ENCODE measurements at regions not wholly inside any gene's neighbourhood (a gene's known extent, or its start where the extent isn't known, plus 50 kb on each side); places are given as distances from the start of the nearest gene placed in this dataset.

GRCh38 chr13:84684048-84684662 lies 801.9 kb upstream of the SLITRK1 start:
- Mint-ChIP-seq H3K4me3 (no peak overlapping the region), H3K9me3 (peaks cover 0 to 3% (median 0%) of the 10 kb centered on the region in 8 donors), H3K4me1 (no peaks in the 10 kb centered on the region), H3K27ac (no peak overlapping the region), H3K36me3 (no peaks in the 10 kb centered on the region), H3K27me3 (no peaks in the 10 kb centered on the region)
- Histone ChIP-seq H3K4me1 (ENCODE audit: insufficient read depth, low read length) (no peaks in the 10 kb centered on the region), H3K9me3 (ENCODE audit: control insufficient read depth in 1 of 2, low read length in 2 of 2) (no peaks in the 10 kb centered on the region), H3K27ac (ENCODE audit: low read depth, low read length) (no peak overlapping the region), H3K27me3 (ENCODE audit: insufficient read depth, low read length) (no peaks in the 10 kb centered on the region), H3K36me3 (ENCODE audit: insufficient read depth, low read length) (no peaks in the 10 kb centered on the region), H3K4me3 (ENCODE audit: low read length in 2 of 2) (no peak overlapping the region)
- ChIA-PET POLR2A (ENCODE audit: partially characterized antibody) (no interaction called here), CTCF (ENCODE audit: partially characterized antibody) (no interaction called here)
- DNase-seq: no peak
- intact Hi-C loops (cut with micrococcal nuclease): no loop called here

- DNase-seq: no peak
- Histone ChIP-seq H3K4me1 (ENCODE audit: insufficient read depth, low read length) (no peaks in the 10 kb centered on the region), H3K27me3 (ENCODE audit: insufficient read depth, low read length) (no peaks in the 10 kb centered on the region), H3K27ac (ENCODE audit: low read depth, low read length) (no peak overlapping the region), H3K4me3 (ENCODE audit: low read length in 2 of 2) (no peak overlapping the region), H3K9me3 (ENCODE audit: control insufficient read depth in 1 of 2, low read length in 2 of 2) (no peaks in the 10 kb centered on the region), H3K36me3 (ENCODE audit: insufficient read depth, low read length) (no peaks in the 10 kb centered on the region)
- H3K9me3 Mint-ChIP-seq: peaks cover 0 to 3% (median 0%) of the 10 kb centered on the region in 8 donors
- no peak overlapping the region for H3K27ac Mint-ChIP-seq
- no peaks in the 10 kb centered on the region for H3K27me3 Mint-ChIP-seq
- intact Hi-C loops (cut with micrococcal nuclease): no loop called here
- CTCF ChIA-PET (ENCODE audit: partially characterized antibody): no interaction called here
- no peak overlapping the region for H3K4me3 Mint-ChIP-seq
- H3K36me3 Mint-ChIP-seq: no peaks in the 10 kb centered on the region
- H3K4me1 Mint-ChIP-seq: no peaks in the 10 kb centered on the region
- POLR2A ChIA-PET (ENCODE audit: partially characterized antibody): no interaction called here
These were observed 801.2 kb upstream of the SLITRK1 start for GRCh38 chr13:84683448-84683847.

- H3K4me1 Mint-ChIP-seq: no peaks in the 10 kb centered on the region
- Histone ChIP-seq H3K27ac (ENCODE audit: low read depth, low read length) (no peak overlapping the region), H3K27me3 (ENCODE audit: insufficient read depth, low read length) (no peaks in the 10 kb centered on the region), H3K9me3 (ENCODE audit: control insufficient read depth in 1 of 2, low read length in 2 of 2) (no peaks in the 10 kb centered on the region), H3K4me3 (ENCODE audit: low read length in 2 of 2) (no peak overlapping the region), H3K4me1 (ENCODE audit: insufficient read depth, low read length) (no peaks in the 10 kb centered on the region), H3K36me3 (ENCODE audit: insufficient read depth, low read length) (no peaks in the 10 kb centered on the region)
- POLR2A ChIA-PET (ENCODE audit: partially characterized antibody): no interaction called here
- no peak overlapping the region for H3K27ac Mint-ChIP-seq
- H3K27me3 Mint-ChIP-seq: no peaks in the 10 kb centered on the region
- H3K9me3 Mint-ChIP-seq: peaks cover 0 to 2% (median 0%) of the 10 kb centered on the region in 8 donors
- intact Hi-C loops (cut with micrococcal nuclease): no loop called here
- H3K4me3 Mint-ChIP-seq: no peak overlapping the region
- DNase-seq: no peak
- CTCF ChIA-PET (ENCODE audit: partially characterized antibody): no interaction called here
- H3K36me3 Mint-ChIP-seq: no peaks in the 10 kb centered on the region
These were observed 795.6 kb upstream of the SLITRK1 start for GRCh38 chr13:84677836-84678235.

GRCh38 chr13:84672616-84673015 lies 790.3 kb upstream of the SLITRK1 start:
- Histone ChIP-seq H3K27ac (ENCODE audit: low read depth, low read length) (no peak overlapping the region), H3K27me3 (ENCODE audit: insufficient read depth, low read length) (no peaks in the 10 kb centered on the region), H3K4me3 (ENCODE audit: low read length in 2 of 2) (no peak overlapping the region), H3K4me1 (ENCODE audit: insufficient read depth, low read length) (no peaks in the 10 kb centered on the region), H3K36me3 (ENCODE audit: insufficient read depth, low read length) (no peaks in the 10 kb centered on the region), H3K9me3 (ENCODE audit: control insufficient read depth in 1 of 2, low read length in 2 of 2) (no peaks in the 10 kb centered on the region)
- POLR2A ChIA-PET (ENCODE audit: partially characterized antibody): no interaction called here
- CTCF ChIA-PET (ENCODE audit: partially characterized antibody): no interaction called here
- no peaks in the 10 kb centered on the region for H3K36me3 Mint-ChIP-seq
- peaks cover 0 to 3% (median 0%) of the 10 kb centered on the region in 8 donors for H3K9me3 Mint-ChIP-seq
- H3K27ac Mint-ChIP-seq: no peak overlapping the region
- DNase-seq: no peak
- intact Hi-C loops (cut with micrococcal nuclease): no loop called here
- no peaks in the 10 kb centered on the region for H3K4me1 Mint-ChIP-seq
- no peaks in the 10 kb centered on the region for H3K27me3 Mint-ChIP-seq
- no peak overlapping the region for H3K4me3 Mint-ChIP-seq

DNA sequence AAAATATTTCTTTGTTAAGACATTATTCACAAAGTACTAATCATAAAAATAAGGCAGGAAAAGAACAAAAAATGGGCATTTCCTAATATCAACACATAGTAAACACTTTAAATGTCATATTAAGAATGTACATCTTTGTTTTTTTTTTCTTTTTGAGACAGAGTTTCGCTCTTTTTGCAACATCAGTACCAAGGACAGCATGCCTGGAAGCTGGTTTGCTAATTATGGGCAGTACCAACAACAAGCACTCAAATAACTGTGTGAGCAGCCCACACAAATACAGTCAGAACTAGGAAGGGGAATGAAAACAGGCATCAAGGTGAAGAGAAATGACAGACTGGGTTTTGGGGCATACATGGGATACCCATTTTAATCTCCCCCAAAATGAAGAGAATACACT lies 788.0 kb upstream of the SLITRK1 start:
- no peak for DNase-seq
- H3K36me3 Mint-ChIP-seq: no peaks in the 10 kb centered on the region
- POLR2A ChIA-PET (ENCODE audit: partially characterized antibody): no interaction called here
- Histone ChIP-seq H3K4me1 (ENCODE audit: insufficient read depth, low read length) (no peaks in the 10 kb centered on the region), H3K27me3 (ENCODE audit: insufficient read depth, low read length) (no peaks in the 10 kb centered on the region), H3K27ac (ENCODE audit: low read depth, low read length) (no peak overlapping the region), H3K36me3 (ENCODE audit: insufficient read depth, low read length) (no peaks in the 10 kb centered on the region), H3K9me3 (ENCODE audit: control insufficient read depth in 1 of 2, low read length in 2 of 2) (no peaks in the 10 kb centered on the region), H3K4me3 (ENCODE audit: low read length in 2 of 2) (no peak overlapping the region)
- intact Hi-C loops (cut with micrococcal nuclease): no loop called here
- peaks cover 0 to 3% (median 0%) of the 10 kb centered on the region in 8 donors for H3K9me3 Mint-ChIP-seq
- no peaks in the 10 kb centered on the region for H3K27me3 Mint-ChIP-seq
- H3K4me3 Mint-ChIP-seq: no peak overlapping the region
- no peak overlapping the region for H3K27ac Mint-ChIP-seq
- no peaks in the 10 kb centered on the region for H3K4me1 Mint-ChIP-seq
- CTCF ChIA-PET (ENCODE audit: partially characterized antibody): no interaction called here

DNA sequence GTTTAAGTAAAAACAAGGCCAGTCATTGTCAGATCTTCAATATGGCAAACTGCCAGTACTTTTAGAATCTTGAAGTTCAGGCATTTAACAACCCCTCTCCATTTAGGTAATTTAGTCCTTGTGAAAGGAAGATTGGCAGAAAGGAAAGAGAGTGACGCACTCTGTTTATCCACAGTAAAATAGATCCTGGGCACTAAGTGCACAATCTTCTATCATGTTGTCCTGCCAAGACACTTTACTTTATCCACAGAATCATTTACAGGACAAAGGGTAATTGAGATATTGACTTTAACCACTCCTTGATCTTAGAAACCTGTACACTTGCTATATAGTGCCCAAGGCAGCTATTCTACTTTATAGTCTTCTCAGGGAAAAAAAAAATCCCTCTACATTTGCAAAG lies 786.4 kb upstream of the SLITRK1 start:
- no peaks in the 10 kb centered on the region for H3K36me3 ChIP-seq (ENCODE audit: insufficient read depth, low read length)
- Mint-ChIP-seq H3K4me1 (no peaks in the 10 kb centered on the region), H3K36me3 (no peaks in the 10 kb centered on the region), H3K9me3 (peaks cover 0 to 3% (median 0%) of the 10 kb centered on the region in 8 donors), H3K4me3 (no peak overlapping the region), H3K27me3 (no peaks in the 10 kb centered on the region), H3K27ac (no peak overlapping the region)
- no peaks in the 10 kb centered on the region for H3K4me1 ChIP-seq (ENCODE audit: insufficient read depth, low read length)
- intact Hi-C loops (cut with micrococcal nuclease): no loop called here
- H3K27me3 ChIP-seq (ENCODE audit: insufficient read depth, low read length): no peaks in the 10 kb centered on the region
- H3K9me3 ChIP-seq (ENCODE audit: control insufficient read depth in 1 of 2, low read length in 2 of 2): no peaks in the 10 kb centered on the region
- ChIA-PET POLR2A (ENCODE audit: partially characterized antibody) (no interaction called here), CTCF (ENCODE audit: partially characterized antibody) (no interaction called here)
- no peak overlapping the region for H3K4me3 ChIP-seq (ENCODE audit: low read length in 2 of 2)
- no peak overlapping the region for H3K27ac ChIP-seq (ENCODE audit: low read depth, low read length)
- DNase-seq: no peak

GRCh38 chr13:84662491-84662890 lies 780.2 kb upstream of the SLITRK1 start:
- no peak overlapping the region for H3K27ac Mint-ChIP-seq
- H3K9me3 Mint-ChIP-seq: peaks cover 0 to 4% (median under 1%) of the 10 kb centered on the region in 8 donors
- no peak for DNase-seq
- ChIA-PET CTCF (ENCODE audit: partially characterized antibody) (no interaction called here), POLR2A (ENCODE audit: partially characterized antibody) (no interaction called here)
- H3K4me1 Mint-ChIP-seq: no peaks in the 10 kb centered on the region
- H3K36me3 Mint-ChIP-seq: no peaks in the 10 kb centered on the region
- H3K36me3 ChIP-seq (ENCODE audit: insufficient read depth, low read length): no peaks in the 10 kb centered on the region
- H3K9me3 ChIP-seq (ENCODE audit: control insufficient read depth in 1 of 2, low read length in 2 of 2): no peaks in the 10 kb centered on the region
- no peak overlapping the region for H3K4me3 Mint-ChIP-seq
- no peak overlapping the region for H3K27ac ChIP-seq (ENCODE audit: low read depth, low read length)
- no peaks in the 10 kb centered on the region for H3K4me1 ChIP-seq (ENCODE audit: insufficient read depth, low read length)
- intact Hi-C loops (cut with micrococcal nuclease): no loop called here
- H3K27me3 ChIP-seq (ENCODE audit: insufficient read depth, low read length): no peaks in the 10 kb centered on the region
- H3K27me3 Mint-ChIP-seq: no peaks in the 10 kb centered on the region
- no peak overlapping the region for H3K4me3 ChIP-seq (ENCODE audit: low read length in 2 of 2)

DNA sequence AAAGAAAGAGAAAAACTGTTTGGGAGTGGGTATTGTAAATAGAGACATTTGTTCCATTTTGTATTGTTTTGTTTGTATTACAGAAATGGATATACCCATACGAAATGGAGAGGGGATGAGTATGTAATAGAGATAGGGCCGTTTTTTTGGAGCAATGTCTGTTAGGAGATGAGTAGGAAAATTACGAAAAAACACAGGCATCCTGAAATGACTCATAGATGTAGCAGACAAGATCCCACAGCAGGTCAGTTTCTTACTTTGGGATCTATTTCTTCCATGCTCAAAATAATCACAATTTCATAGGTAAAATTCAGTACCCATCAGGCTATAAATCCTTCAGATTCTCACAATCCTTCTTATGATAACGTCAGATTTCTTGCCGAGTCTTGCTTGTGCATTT lies 779.4 kb upstream of the SLITRK1 start:
- H3K27ac ChIP-seq (ENCODE audit: low read depth, low read length): no peak overlapping the region
- no peaks in the 10 kb centered on the region for H3K27me3 Mint-ChIP-seq
- ChIA-PET POLR2A (ENCODE audit: partially characterized antibody) (no interaction called here), CTCF (ENCODE audit: partially characterized antibody) (no interaction called here)
- no peak overlapping the region for H3K27ac Mint-ChIP-seq
- no peaks in the 10 kb centered on the region for H3K4me1 Mint-ChIP-seq
- no peaks in the 10 kb centered on the region for H3K36me3 Mint-ChIP-seq
- no peak overlapping the region for H3K4me3 Mint-ChIP-seq
- no peaks in the 10 kb centered on the region for H3K9me3 ChIP-seq (ENCODE audit: control insufficient read depth in 1 of 2, low read length in 2 of 2)
- H3K27me3 ChIP-seq (ENCODE audit: insufficient read depth, low read length): no peaks in the 10 kb centered on the region
- H3K36me3 ChIP-seq (ENCODE audit: insufficient read depth, low read length): no peaks in the 10 kb centered on the region
- DNase-seq: no peak
- H3K4me1 ChIP-seq (ENCODE audit: insufficient read depth, low read length): no peaks in the 10 kb centered on the region
- H3K9me3 Mint-ChIP-seq: peaks cover 0 to 4% (median under 1%) of the 10 kb centered on the region in 8 donors
- H3K4me3 ChIP-seq (ENCODE audit: low read length in 2 of 2): no peak overlapping the region
- intact Hi-C loops (cut with micrococcal nuclease): no loop called here
